NCI-H1694 treated with DMSO at 0.1 percent for 48 hours (cell line): ENCODE measurements at regions not wholly inside any gene's neighbourhood (a gene's known extent, or its start where the extent isn't known, plus 50 kb on each side); places are given as distances from the start of the nearest gene placed in this dataset.

Experiments
- DNase-seq: peaks from one replicate; lab custom pipeline; 2025; lab: John Stamatoyannopoulos, UW

DNA sequence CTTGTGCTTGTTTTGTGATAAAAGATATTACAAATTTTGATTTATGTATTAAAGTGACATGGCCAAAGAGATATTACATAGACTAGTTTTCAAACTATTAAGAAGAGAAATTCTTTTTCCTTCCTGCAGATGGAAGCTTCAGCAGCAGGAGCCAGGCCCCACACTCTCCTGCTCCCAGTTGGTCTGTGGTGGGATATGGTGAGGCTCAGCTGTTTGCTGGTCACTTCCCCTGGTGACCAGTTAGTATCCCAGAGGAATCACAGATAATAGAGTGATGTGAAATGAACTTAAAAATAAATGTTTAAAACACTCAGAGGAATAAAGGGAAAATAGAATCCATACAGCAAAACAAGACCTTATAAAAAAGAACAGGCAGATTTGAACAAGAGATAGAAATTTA, 154.7 kb downstream of the KTN1 start:
- DNase-seq = no peak

DNA sequence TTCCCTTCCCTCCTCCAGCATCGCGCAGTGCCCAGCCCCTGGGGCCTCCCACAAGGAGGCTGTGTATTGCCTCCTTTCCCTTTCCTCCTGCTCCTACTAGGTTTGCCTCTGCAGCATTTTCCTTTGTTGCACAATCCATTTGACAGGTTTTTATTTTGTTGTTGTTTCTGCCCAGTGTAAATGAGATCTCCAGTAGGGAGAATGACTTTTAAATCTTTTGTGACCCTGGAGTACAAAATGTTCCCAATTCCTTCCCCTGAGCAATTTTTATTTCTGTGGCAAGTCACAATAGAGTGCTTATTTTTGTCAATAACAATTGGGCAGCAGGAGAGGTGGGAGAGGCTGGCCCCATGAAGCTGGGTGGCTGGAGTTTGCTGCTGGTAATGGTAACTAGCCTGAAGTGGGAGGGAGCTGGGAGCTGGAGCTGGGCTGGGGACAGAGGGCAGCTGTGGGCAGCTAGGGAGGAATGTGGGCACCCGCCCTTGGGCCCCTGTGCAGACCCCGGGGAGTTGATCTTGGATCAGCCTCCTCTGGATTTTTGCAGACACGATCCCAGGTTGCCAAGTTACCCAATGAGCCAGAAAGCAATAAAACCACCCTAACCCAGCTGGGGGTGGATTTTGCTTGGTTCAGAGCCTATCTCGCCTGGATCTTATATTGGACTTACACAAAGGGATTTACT, 160.1 kb downstream of the KTN1 start:
- no peak for DNase-seq

DNA sequence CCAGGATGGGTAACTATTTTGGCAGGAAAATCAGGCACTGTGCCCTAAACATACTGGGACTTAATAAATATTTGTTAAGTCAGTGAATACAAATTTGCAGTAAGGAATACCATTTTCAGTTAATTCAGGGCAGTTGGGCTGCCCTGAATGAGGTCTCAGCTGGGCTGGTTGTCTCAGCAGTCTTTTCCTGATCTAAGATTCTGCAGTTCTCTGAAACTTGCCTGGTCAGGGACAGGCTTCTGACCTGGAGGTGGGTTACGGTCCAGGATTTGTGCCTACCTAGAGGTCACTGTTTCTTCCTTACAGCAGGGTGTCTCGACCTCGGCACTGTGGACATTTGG, 160.6 kb downstream of the KTN1 start:
- no peak for DNase-seq

DNA sequence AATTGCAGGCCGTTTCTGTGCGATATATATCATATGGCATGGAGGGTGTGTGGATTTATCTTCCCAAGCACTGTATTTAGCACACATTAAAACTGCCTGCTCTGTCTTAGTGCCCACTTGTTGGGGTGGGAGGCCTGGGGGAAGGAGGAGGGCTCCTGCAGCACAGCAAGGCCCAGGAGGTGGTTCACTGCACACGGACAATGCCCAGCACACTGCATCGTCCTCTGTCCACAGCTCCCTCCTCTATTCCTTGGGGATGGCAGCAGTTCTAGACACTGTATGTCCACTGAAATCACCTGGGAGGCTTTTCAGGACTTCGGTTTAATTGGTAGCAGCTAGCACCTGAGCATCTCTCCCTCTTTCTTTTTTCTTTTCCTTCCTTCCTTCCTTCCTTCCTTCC, 161.2 kb downstream of the KTN1 start:
- no peak for DNase-seq

DNA sequence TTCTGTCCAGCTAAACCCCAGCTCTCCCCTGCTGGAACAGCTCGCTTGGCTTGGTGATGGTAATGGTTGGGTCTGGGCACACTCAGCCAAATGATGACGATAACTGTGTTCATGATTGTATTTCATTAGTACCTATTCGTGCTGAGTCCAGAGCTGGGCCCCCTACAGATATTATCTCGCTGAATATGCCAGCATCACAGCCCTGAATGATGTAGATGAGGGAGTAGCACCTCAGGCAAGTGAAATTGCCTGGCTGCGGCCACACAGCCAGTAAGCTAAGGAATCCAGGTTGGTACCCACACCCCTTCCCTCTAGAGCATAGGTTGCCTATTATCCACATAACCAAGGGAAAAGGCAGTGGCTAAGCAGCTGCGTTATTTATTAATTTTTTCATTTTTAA, 163.5 kb downstream of the KTN1 start:
- no peak for DNase-seq

DNA sequence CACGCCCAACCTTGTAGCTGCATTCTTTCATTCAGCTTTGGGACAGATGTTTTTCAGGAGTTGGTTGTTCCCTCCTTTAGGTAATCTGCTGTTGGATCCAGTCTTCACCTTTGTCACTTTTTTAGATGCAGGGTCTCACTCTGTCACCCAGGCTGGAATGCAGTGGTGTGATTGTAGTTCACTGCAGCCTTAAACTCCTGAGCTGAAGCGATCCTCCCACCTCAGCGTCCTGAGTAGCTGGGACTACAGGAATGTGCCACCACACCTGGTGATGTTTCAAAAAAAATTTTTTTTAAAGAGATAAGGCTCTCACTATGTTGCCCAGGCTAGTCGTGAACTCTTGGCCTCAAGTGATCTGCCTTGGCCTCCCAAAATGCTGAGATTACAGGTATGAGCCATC, 164.3 kb downstream of the KTN1 start:
- DNase-seq = no peak

DNA sequence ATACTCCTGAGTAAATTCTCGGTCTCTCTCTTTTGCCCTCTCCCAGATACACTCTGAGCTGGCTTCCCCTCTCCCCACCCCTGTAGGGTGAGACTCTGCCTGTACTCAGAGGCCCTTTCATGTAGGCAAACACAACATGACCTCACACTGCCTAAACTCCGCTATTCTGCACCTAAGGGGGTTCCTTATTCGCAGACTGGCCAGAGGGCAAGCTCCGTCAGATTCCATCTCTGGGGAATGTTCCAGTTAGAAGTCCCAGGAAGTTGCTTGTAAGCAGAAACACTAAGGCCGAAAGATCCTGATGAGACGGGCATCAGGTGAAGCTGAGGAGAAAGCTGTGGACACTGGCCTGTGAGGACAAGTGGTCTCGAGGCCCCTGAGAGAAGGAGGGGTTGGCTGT, 165.9 kb downstream of the KTN1 start:
- DNase-seq = no peak

DNA sequence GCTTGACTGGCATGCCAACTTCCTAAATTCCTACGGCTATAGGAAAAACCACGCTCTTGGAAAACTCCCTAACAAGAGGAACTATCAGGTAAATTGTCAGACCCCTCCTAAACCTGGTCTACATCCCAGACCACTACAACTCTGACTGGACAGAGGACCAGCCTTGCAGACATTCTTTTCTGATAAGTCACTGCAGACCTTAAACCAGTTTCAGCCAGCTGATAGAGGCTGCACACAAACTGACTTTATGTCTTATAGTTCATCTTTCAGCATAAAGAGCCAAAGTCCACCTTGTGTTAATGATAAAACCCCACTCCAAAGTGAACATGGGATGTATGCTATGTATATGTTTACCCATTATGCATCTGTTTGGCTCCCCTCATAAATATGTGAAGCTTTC, 166.6 kb downstream of the KTN1 start:
- DNase-seq = no peak

DNA sequence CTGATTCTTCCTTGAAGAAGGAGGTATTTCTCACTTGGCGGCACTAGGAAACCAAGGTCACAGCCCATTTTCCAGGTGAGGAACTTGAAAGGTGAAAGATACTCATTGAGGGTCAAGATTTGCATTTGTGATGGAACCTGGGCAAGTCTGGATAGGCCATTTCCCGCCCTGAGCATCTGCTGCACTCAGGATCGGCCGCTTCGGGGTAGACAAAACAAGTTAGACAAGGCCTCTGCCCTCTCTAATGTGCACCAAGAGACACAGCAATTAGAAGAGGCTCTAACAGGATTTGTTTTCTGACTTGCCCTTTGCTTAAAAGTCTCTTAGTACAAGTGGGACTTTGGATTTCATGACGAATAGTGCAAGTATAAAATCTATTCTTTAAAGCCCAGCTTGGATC, 167.2 kb downstream of the KTN1 start:
- DNase-seq = no peak

DNA sequence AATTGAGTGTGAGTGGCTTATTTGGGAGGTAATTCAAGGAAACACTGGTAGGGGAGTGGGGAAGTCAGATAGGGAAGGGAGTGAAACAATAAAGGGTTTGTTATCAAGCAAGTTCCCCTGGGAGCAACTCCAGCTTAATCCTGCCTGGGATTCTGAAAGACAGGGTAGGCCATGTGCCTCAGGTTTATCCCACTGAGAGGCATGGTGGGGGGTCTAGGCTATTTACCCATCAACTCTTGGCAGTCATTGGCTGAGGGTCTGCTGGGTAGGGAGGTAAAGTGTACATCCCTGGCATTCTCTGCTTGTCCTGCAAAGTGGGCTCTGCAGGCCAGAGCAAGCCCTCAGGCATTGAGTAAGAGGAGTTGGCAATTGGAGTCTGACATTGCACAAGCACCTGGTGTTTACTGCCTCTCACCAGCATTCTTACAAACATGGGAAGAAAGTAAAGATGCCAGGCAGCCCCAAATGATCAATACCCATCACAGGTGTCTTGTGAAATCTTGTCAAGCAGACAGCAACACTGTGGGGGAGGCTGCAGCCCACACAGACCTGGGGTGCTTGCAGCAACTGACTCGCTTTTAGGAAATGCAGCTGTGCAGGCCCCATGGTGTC, 169.3 kb downstream of the KTN1 start:
- no peak for DNase-seq

DNA sequence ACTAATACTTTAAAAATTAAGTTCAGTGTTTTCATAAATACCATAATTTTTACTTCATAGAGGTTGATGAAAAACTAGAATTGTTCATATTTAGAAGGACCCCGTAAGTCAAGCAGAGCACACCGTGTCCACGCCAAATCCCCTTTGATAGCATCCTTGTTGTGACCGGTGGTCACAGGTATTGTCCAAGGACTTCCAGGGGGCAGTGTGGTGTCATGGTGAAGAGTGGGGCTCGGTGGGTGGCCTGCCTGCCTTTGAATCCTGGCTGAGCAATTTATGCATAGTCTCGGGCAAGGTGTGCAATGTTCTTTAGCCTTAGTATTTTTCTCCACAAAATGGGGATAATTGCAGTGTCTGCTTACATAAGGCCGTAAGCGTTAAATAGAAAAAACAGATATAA, 169.9 kb downstream of the KTN1 start:
- no peak for DNase-seq

DNA sequence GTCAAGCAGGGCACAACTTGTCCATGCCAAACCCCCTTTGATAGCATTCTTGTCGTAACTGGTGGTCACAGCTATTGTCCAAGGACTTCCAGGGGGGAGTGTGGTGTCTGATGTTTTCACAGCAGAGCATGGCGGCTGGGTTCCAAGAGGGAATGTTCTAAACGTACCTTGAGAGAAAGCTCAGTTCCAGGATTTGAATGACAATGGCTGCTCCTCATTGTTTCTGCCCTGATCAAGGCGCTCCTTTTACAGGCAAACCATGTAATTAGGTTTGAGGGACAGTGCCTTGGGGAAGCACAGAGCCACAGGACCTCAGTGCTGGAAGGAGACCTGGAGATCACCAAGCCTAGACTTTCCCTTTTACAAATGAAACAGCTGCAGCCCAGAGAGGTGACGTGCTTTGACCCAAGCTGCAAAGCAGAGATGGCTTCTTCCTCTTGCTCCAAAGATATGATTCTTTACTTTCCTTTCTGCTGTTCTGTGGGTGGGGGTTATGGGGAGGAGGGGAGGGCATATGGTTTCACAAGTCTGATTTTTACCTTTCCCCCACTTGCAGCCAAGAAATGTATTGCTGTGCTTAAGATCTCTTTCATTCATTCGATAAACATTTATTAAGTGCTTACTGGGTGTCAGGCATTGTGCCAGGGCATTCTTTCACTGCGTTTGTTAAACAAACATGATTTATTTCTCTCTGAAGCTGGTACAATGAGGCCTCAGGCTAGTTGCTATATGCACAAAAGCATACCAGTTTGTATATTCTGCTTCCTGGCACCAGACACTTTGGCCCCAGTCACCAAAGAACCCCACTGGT, 172.8 kb downstream of the KTN1 start:
- no peak for DNase-seq

DNA sequence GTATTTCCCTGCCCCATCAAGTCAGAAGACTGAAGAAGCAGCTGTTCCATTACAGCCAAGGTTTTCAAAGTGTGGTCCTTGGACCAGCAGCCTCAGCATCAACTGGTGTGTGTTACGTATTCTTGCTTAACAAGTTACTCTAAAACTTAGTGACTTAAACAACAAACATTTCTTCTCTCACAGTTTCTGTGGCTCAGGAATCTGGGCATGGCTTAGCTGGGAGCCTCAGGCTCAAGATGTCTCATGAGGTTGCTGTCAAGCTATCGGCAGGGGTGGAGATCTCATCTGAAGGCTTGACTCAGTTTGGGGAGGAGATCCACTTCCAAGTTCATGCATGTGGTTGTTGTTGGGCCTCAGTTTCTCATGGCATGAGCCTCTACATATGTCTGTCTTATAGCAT, 174.5 kb downstream of the KTN1 start:
- DNase-seq = no peak

DNA sequence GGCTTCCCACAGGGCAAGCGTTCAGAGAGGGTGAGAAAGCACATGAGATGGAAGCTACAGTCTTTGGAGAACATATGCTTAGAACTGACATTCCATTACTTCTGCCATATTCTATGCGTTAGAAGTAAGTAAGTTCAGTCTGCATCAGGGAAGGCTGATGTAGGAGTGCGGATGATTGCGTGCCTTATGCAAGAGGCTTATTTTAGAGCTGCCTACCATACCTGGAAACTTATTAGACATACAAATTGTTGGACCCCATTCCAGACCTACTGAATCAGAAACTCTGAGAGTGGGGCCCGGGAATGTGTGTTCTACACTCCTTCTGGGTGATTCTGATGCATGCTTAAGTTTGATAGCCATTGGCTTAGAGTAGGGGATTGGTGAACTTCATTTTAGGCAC, 174.9 kb downstream of the KTN1 start:
- DNase-seq = no peak

DNA sequence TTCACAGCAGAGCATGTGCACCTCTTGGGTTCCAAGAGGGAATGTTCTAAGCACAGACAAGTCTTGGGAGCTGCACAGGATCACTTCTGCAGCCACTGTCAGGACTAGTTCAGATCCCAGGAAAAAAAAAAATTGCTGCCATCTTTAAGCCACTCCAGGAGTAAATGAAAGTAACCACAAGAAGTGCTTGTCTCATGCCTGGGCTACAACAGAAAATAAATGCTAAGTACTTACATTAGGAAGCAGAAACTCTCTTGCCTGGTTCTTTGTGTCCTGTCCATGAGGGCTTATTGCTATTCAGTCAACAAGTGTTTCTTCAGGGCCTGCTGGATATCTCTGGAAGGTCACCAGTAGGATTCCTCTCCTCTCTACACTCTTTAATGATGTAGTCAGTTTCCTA, 176.1 kb downstream of the KTN1 start:
- DNase-seq = no peak

DNA sequence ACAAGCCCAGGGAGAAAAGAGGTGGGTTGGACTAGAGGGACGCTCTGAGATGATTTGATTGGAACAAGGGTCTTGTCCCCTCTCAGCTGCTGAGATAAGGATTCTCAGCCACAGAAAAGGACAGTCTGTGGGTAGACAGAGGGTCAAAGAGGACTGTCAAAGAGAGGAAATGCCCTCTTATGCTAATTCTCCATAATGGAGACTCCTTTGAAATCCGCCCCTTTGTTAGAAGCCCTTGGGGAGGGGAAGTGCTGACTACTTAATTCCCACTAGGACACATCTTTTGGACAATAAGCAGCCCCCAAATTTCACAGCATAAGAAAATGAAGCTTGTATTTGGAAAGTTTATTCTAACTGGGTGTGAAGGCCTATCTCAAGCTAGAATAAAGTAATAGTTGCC, 176.6 kb downstream of the KTN1 start:
- no peak for DNase-seq

DNA sequence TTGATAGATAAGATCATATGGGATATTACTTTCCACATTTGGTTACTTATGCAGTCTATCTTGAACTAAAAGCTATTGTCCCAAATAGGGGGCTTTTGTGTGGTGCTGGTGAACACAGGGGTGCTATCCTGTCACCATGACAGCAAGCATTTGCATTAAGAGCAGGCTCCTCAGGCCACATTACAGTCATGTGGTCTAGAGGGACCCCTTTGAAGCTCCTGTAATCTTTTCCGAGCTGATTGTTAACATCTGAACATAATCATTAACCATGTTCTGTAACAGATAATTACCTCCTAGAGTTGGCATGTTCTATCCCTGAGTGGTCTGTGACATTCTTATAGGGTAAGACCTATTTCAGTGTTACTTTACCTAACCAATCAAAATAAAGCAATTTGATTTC, 178.8 kb downstream of the KTN1 start:
- DNase-seq = no peak

DNA sequence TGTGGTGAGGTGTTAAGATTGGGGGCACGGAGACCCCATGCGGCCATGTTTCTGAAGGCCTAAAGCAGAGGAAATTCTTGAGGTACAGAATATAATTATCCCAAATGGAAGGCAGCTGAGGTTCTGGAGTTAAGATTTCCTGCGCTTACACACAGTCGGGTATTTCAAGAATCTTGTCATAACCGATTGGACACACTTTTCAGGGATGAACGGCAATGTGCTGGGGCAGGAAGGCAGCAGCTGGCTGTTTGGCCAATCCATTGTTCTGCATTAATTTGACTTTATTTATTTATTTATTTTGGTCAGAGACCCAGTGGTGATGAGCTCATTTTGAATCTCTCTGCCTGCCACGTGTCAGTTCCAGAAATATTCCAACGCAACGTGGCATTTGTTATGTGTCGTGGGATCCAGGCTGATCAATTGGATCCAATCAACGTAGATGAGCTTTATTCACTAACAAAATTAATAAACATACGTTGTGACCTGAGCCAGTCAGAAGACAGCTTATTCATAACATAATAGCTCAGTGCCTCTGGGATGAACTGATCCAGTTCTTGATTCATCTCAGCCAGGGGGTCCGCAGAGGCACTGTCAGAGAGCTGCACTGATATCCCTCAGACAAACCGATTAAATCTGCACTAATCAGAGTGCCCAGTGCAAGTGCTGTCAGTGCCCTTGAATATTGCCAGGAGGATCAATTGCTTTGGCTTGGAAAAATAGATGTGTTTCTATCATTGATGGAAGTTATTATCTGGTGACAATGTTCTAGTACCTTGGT, 181.0 kb downstream of the KTN1 start:
- no peak for DNase-seq

DNA sequence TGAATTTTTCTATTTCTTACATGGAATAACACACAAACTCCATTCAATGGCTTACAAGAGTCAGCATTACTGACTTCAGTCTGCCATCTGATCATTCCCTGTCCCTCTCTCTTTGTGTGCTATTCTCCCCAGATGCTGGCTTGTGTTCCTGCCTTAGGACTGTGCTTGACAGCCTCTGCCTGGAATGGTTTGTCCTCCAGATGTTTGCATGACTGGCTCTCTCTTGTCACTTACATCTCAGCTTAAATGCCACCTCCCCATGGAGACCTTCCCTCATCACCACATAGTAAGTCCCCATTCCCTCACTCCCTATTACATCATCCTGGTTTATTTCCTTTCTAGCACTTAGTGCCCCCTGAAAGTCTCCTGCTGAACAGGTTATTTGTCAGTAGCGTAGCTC, 181.6 kb downstream of the KTN1 start:
- DNase-seq = no peak

DNA sequence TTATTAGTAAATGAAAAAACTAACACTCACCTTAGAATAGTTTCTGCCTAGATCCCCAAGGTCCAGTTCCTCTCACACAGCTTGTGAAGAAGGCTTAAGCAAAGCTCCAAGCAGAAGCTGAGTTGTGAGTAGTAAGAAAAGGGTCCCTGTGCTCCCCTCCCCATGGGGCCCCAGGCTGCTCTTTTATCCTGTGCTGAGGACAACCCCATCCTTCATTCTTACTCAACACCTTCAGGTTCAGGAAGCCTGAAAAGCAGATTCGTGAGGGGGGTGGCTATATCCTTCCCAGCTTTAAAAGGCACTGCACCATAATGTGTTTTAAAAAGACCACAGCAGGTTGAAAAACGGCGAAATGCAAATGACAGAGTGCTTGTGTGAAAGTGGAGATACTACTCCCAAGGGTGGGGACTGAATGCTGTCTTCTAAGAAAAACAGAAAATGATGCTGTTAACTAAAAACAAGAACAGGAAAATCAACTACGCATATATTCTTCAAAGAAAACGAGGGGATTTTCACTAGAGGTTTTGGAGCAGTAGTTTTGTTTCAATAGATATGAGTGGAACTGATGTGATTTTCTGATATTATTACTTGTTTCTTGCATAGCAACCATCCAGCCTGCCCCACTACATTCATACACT, 182.7 kb downstream of the KTN1 start:
- DNase-seq = no peak

DNA sequence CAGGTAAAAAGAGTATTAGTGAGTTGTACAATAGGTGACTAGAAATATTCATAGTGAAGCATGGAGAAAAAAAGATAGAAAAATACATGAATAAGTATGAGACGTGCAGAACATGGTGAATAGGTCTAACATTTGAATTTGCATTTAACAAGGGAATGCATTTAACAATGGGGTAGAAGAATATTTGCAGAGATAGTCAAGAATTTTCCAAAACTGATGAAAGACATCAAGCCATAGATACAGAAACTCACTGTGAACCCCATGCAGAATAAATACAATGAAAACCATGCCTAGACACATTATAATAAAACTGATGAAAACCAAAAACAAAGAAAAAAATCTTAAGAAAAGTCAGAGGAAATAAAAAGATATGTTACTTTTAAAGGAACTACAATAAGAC, 184.8 kb downstream of the KTN1 start:
- DNase-seq = no peak

DNA sequence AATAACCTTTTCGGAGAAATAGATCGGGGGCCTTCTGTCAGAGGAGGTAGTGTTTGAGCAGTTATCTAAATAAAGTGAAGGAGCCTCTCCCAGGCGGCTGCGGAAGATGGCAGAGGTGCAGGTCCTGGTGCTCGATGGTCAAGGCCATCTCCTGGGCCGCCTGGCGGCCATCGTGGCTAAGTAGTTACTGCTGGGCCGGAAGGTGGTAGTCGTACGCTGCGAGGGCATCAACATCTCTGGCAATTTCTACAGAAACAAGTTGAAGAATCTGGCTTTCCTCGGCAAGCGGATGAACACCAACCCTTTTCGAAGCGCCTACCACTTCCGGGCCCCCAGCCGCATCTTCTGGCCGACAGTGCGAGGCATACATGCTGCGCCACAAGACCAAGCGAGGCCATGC, 186.1 kb downstream of the KTN1 start:
- no peak for DNase-seq
